GM19467 (cell line): ENCODE measurements at regions not wholly inside any gene's neighbourhood (a gene's known extent, or its start where the extent isn't known, plus 50 kb on each side); places are given as distances from the start of the nearest gene placed in this dataset.

ENCODE experiments used
- ATAC-seq: cut with Tn5 transposase; IDR thresholded peaks from one replicate; pipeline ENCODE4 v1.9.1; 2021; ENCODE audit warnings: mild to moderate bottlenecking, moderate library complexity; ENCODE audit not compliant: unreplicated experiment

- no peak for ATAC-seq
Observed at GRCh38 chr2:23200068-23200786, 184.8 kb upstream of the KLHL29 start.

- ATAC-seq: no peak
Observed at GRCh38 chr2:23200787-23201114, 184.2 kb upstream of the KLHL29 start.

DNA sequence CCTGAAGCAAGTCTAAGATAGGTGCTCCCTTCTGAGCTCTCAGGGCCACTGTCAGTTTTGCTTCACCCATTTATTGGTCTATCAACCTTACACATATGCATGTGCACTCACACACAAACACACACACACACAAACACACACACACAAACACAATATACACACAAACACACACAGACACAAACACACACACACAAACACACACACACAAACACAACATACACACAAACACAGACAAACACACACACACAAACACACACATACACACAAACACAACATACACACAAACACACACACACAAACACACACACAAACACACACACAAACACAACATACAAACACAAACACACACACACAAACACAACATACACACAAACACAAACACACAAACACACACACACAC lies 181.6 kb upstream of the KLHL29 start:
- no peak for ATAC-seq

GRCh38 chr2:23204685-23205242 lies 180.2 kb upstream of the KLHL29 start:
- ATAC-seq: no peak

- no peak for ATAC-seq
Observed at GRCh38 chr2:23206650-23207049, 178.3 kb upstream of the KLHL29 start.

- ATAC-seq: no peak
Observed at GRCh38 chr2:23207871-23208270, 177.1 kb upstream of the KLHL29 start.

- ATAC-seq: no peak
Observed at GRCh38 chr2:23208339-23208738, 176.6 kb upstream of the KLHL29 start.

DNA sequence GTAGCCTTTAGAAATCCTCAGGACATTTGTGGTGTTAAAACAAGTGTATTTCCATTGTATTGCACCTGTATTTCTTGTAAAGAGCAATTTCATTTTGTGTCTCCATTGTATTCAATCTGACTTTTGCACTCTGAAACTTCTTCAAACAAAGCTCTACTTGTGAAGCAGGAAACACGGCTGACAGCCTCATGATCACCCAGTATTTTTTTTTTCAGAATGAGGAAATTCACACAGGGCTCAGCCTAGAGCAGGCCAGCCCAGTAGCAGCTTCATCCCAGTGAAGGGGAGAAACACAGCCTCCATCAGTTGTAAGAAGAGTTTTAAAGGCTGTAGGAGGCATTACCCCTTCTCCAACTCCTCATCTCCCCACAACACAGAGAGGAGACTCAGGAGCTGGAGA lies 175.9 kb upstream of the KLHL29 start:
- no peak for ATAC-seq

- no peak for ATAC-seq
Observed at GRCh38 chr2:23211987-23212583, 172.9 kb upstream of the KLHL29 start.

GRCh38 chr2:23213196-23213595 lies 171.8 kb upstream of the KLHL29 start:
- no peak for ATAC-seq

DNA sequence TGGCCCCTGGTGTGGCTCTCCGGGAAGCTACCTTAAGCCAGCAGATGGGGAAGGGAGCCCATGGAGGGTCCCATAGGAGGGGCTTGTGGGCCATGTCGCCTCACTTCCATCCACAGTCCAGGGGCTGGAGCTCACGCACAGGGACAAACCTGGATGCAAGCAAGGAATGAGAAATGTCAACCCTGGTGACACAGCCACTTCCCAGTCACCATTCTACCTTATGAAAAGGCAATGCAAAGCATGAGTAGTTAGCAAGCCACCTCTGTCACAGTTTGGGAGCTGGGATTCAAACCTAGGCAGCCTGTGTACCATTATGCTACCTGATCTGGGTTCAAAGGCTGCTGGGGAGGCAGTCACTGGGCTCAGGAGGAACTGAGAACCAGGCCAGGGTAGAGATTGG lies 170.0 kb upstream of the KLHL29 start:
- ATAC-seq: no peak

- ATAC-seq: no peak
Observed at GRCh38 chr2:23219666-23220065, 165.3 kb upstream of the KLHL29 start.

DNA sequence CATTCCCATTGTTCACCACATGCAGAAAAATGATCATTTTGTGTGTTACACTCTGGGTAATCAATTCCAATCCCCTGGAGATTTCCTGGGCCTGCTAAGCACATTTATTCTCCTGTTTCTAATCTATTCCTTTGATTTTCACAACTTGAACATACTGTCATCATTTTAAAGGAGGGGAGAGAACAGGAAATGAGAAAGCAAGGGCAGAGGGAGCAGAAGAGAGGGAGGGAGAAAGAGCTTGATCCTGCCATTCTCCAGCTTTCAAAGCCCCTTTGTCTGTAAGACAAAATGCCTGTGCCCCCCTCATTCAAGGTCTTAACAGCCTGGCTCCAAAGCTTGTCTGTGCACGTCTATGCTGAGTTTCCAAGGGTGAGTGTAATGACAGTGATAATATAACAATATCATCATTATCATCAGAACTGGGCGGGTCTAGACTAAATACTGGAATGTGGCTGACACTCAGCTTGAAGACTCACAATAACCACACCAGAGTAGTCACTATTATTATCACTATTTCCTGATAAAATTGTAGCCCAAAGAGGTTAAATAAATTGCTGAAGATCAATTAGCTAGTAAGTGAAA lies 164.4 kb upstream of the KLHL29 start:
- ATAC-seq: no peak

- no peak for ATAC-seq
Observed at GRCh38 chr2:23221236-23221635, 163.7 kb upstream of the KLHL29 start.

GRCh38 chr2:23221901-23222300 lies 163.1 kb upstream of the KLHL29 start:
- no peak for ATAC-seq

- no peak for ATAC-seq
Observed at GRCh38 chr2:23230885-23231284, 154.1 kb upstream of the KLHL29 start.

GRCh38 chr2:23231865-23232264 lies 153.1 kb upstream of the KLHL29 start:
- no peak for ATAC-seq

DNA sequence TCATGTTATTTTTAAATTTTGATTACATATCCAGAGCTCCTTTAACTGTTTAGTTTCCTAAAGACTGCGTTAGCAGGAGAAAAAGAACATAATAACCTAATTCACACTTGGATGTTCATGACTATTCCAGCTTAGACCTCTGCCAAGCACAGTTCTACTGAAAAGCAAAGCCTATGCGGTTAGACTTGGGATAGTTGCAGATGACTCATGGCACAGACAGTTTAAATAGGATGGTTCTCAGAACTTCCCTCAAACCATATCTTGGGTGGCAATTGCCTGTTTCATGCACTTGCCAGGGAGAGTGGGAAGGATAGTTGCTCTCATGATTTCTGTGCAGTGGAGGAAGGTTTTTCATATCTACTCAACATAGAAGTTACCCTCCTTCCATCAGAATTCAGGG lies 149.7 kb upstream of the KLHL29 start:
- no peak for ATAC-seq

DNA sequence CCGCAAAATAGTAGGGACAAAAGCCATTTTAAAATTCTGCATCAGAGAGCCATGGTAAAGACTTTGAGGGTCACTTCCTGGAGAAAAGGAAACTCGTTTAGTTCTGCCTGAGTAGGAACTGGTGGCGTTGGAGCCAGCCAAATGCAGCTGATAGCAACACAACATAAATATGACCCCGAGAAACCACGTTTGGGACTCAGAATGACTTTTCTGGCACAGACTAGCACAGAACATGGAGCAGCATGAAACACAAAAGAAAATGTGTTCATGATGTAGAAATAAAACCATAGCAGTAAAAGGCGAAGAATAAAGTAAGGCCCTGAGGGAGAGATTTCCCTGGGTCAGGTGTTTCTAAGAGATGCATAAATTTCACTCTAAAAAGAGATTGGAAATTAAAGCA lies 149.2 kb upstream of the KLHL29 start:
- ATAC-seq: no peak

GRCh38 chr2:23237147-23237546 lies 147.8 kb upstream of the KLHL29 start:
- ATAC-seq: no peak

DNA sequence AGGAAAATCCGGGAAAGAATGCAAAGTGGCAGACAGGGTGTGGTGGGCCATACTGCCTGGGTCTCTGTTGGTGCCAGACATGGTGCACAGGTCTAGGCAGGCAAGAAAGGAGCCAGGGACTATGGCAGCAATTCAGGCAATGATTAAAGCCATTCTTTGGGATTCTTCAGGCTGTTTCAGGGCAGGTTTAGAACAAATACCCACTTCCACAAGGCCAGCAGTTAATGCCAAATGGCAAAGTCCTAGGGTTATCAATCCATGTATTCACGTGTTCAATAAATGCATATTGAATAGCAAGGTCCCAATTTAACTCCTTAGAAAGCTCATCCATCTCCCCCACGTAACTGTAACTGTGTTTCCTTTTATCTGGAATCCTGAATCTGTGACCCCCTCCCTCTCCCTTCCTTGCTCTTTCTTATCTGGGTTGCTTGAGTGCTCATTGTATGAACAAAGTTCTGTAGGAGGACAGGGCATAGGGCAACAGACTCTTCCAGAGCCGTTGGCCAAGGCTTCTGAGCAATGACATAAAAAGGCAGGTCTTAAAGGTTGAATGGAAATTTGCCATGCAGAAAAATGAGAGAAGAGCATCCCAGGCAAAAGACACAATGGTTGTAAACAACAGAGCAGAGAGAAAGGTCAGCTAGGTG lies 146.8 kb upstream of the KLHL29 start:
- no peak for ATAC-seq

GRCh38 chr2:23239374-23239773 lies 145.6 kb upstream of the KLHL29 start:
- no peak for ATAC-seq
